Ishikawa (cell line): ENCODE measurements at regions not wholly inside any gene's neighbourhood (a gene's known extent, or its start where the extent isn't known, plus 50 kb on each side); places are given as distances from the start of the nearest gene placed in this dataset.

Source experiments
- CEBPB ChIP-seq: IDR thresholded peaks from 2 replicates; pipeline ENCODE4 v1.6.1; 2012
- CREB1 ChIP-seq: IDR thresholded peaks from 2 replicates; pipeline ENCODE4 v1.6.1; 2012; ENCODE audit warnings: low read depth
- EGR1 ChIP-seq: IDR thresholded peaks from 2 replicates; pipeline ENCODE4 v1.6.1; 2012
- EP300 ChIP-seq: IDR thresholded peaks from 2 replicates; pipeline ENCODE4 v1.6.1; 2012; ENCODE audit warnings: borderline replicate concordance
- FOXM1 ChIP-seq: IDR thresholded peaks from 2 replicates; pipeline ENCODE4 v1.6.1; 2012; ENCODE audit warnings: low read depth, borderline replicate concordance
- MAX ChIP-seq: IDR thresholded peaks from 2 replicates; pipeline ENCODE4 v1.6.1; 2012
- NFIC ChIP-seq: IDR thresholded peaks from 2 replicates; pipeline ENCODE4 v1.6.1; 2012
- RAD21 ChIP-seq: IDR thresholded peaks from 2 replicates; pipeline ENCODE4 v1.6.1; 2012; ENCODE audit warnings: low read depth
- REST ChIP-seq: IDR thresholded peaks from 2 replicates; pipeline ENCODE4 v1.6.1; 2012; ENCODE audit warnings: low read depth, mild to moderate bottlenecking
- TAF1 ChIP-seq: IDR thresholded peaks from 2 replicates; pipeline ENCODE4 v1.6.1; 2012; ENCODE audit warnings: low read depth, mild to moderate bottlenecking
- TCF12 ChIP-seq: IDR thresholded peaks from 2 replicates; pipeline ENCODE4 v1.6.1; 2012; ENCODE audit warnings: low read depth
- TEAD4 ChIP-seq: IDR thresholded peaks from 2 replicates; pipeline ENCODE4 v1.6.1; 2012
- USF1 ChIP-seq: IDR thresholded peaks from 2 replicates; pipeline ENCODE4 v1.6.1; 2012
- YY1 ChIP-seq: IDR thresholded peaks from 2 replicates; pipeline ENCODE4 v1.6.1; 2012; ENCODE audit warnings: low read depth
- ZBTB7A ChIP-seq: IDR thresholded peaks from 2 replicates; pipeline ENCODE4 v1.6.1; 2012; ENCODE audit warnings: low read depth

GRCh38 chr13:107675847-107676550, 539.3 kb downstream of the LIG4 start:
- TF ChIP-seq YY1 (no peak), REST (no peak), CEBPB (no peak), TCF12 (no peak), RAD21 (no peak), ZBTB7A (no peak), MAX (no peak), FOXM1 (no peak), TEAD4 (no peak), TAF1 (no peak), USF1 (no peak), EP300 (no peak), EGR1 (no peak), CREB1 (no peak), NFIC (no peak)

GRCh38 chr13:107669391-107669993, 545.8 kb downstream of the LIG4 start:
- no peak for TF ChIP-seq NFIC

GRCh38 chr13:107665926-107666458, 549.3 kb downstream of the LIG4 start:
- TF ChIP-seq CREB1 (no peak), YY1 (no peak), FOXM1 (no peak), USF1 (no peak), REST (no peak), NFIC (no peak), TAF1 (no peak), MAX (no peak), ZBTB7A (no peak), EP300 (no peak), TCF12 (no peak), RAD21 (no peak), CEBPB (no peak), TEAD4 (no peak), EGR1 (no peak)

- no peak for TF ChIP-seq TEAD4
- TF ChIP-seq RAD21, result peak; percentile 65
Observed at GRCh38 chr13:107650081-107650701, 565.1 kb downstream of the LIG4 start.

GRCh38 chr13:107649079-107649478, 566.3 kb downstream of the LIG4 start:
- TF ChIP-seq ZBTB7A (no peak), TAF1 (no peak), NFIC (no peak), EGR1 (no peak), CREB1 (no peak)

GRCh38 chr13:107644136-107644535, 571.2 kb downstream of the LIG4 start:
- TF ChIP-seq REST (no peak), TAF1 (no peak), RAD21 (no peak), CEBPB (no peak), YY1 (no peak), ZBTB7A (no peak), TCF12 (no peak), MAX (no peak), EGR1 (no peak), TEAD4 (no peak), FOXM1 (no peak), USF1 (no peak), NFIC (no peak), CREB1 (no peak), EP300 (no peak)
